SK-N-MC (cell line): ENCODE measurements at regions not wholly inside any gene's neighbourhood (a gene's known extent, or its start where the extent isn't known, plus 50 kb on each side); places are given as distances from the start of the nearest gene placed in this dataset.

Experiments
- EZH2 ChIP-seq: fragments of 200-600 bp; sonication (generic); IDR thresholded peaks from one replicate; pipeline ENCODE4 v1.6.1; 2017; ENCODE audit warnings: antibody characterized with exemption
- POLR2AphosphoS5 ChIP-seq: IDR thresholded peaks from 2 replicates; pipeline ENCODE4 v1.6.1; 2012; ENCODE audit warnings: mild to moderate bottlenecking, low read depth, low read length, borderline replicate concordance

- TF ChIP-seq EZH2, result no peak
- TF ChIP-seq POLR2AphosphoS5, result no peak
Observed at GRCh38 chr9:107759823-107760166, 270.2 kb upstream of the KLF4 start.
